ENCODE measurements at regions not wholly inside any gene's neighbourhood (a gene's known extent, or its start where the extent isn't known, plus 50 kb on each side); places are given as distances from the start of the nearest gene placed in this dataset.

DNA sequence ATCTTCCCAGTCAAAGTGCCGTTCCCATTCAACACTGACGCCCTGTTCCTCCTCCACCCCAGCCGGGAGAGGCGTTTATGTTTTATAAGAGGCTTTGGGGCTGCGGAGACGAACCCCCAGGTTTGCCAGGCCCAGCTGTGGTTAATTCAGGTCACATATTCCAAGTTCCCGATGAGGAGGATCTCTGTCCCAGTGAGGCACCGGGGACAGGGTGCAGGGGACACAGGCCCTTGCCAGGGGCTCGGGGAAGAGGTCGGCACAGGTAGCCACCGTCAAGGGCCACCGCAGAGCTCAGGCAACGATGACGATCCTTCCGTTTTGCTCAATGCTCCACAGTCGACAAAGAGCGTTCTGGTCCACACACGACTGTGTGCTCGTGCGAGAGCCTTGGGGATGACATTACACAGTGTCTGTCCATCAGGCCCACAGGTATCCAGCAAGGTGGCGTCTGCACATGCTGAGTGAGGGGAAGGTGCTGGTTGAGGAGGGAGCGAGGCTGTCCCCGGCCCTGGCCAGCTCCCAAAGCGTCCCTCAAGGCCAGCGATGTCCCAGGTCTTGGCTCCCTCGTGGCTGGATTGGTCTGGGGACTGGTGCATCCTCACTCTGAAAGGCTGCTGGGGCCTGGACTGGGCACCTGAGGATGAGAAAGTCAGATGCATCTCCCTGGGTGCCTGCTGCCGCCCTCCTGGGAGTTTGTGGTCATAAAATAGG is 189.2 kb upstream of the C14orf180 start:
- no peak for DNase-seq
- no peaks in the 10 kb centered on the region for H3K27me3 ChIP-seq
- peaks cover 0 to 6% of the 10 kb centered on the region in 2 donors for H3K4me1 ChIP-seq
- no peaks in the 10 kb centered on the region for H3K36me3 ChIP-seq
- TF ChIP-seq POLR2A (IDR thresholded peaks at IDR 0.05) = no peak
- TF ChIP-seq, protein P1, sequence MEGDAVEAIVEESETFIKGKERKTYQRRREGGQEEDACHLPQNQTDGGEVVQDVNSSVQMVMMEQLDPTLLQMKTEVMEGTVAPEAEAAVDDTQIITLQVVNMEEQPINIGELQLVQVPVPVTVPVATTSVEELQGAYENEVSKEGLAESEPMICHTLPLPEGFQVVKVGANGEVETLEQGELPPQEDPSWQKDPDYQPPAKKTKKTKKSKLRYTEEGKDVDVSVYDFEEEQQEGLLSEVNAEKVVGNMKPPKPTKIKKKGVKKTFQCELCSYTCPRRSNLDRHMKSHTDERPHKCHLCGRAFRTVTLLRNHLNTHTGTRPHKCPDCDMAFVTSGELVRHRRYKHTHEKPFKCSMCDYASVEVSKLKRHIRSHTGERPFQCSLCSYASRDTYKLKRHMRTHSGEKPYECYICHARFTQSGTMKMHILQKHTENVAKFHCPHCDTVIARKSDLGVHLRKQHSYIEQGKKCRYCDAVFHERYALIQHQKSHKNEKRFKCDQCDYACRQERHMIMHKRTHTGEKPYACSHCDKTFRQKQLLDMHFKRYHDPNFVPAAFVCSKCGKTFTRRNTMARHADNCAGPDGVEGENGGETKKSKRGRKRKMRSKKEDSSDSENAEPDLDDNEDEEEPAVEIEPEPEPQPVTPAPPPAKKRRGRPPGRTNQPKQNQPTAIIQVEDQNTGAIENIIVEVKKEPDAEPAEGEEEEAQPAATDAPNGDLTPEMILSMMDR (IDR thresholded peaks at IDR 0.05) = no peak
- H3K4me3 ChIP-seq (replicated peaks in 1 of 3) = no peak overlapping the region
- WGBS, 2 donors = 93% methylated on average over 21 to 24 of the region's 27 CpGs
- H3K9me3 ChIP-seq = no peaks in the 10 kb centered on the region
- no peak overlapping the region for H3K27ac ChIP-seq
- intact Hi-C loops (cut with DNase I) = no loop called here

DNA sequence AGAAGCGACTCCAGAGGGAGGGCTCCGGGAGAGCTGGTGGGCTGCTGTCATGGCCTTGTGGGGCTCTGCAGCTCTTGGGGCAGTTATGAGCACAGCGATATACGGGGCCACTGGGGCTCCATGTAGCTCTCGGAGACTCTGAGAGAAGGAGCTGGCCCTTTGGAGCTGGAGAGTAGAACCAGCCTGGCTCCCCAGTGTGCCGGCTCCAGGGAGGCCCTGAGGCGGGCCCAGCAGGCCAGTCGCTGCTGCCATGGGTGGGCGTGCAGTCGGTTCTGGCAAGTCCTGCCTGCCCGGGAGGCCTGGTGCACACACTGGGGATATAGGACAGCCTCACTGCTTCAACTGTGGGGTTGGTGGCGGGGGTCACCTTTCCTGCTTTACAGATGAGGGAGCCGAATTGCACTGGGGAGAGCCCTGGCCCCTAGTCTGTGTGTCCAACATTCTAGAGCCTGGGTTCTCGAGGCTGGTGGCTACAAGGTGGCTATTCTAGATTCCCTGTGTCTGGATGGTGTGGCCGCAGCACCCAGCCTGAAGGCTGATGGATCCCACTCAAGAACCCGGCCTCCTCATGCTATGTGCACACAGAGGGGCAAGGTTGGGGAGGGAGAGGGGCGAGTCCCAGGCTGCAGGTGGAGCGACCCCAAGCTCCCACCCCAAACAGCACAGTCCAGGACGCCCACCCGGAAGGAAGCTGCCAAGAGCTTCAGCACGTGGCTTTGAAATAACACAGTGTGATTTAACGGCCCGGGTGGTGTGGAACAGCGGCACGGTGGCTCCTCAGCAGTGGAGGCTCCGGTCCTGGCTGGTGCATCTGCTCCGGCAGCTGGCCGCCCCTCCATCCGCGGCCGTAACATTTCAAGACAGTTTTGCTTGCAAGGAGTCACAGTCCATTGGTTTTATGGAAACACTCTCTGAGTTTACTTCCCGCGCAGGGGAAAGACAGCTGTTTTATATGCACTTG is 188.3 kb upstream of the C14orf180 start:
- DNase-seq = no peak
- Histone ChIP-seq H3K4me3 (replicated peaks in 1 of 3) (no peak overlapping the region), H3K9me3 (no peaks in the 10 kb centered on the region), H3K4me1 (peaks cover 0 to 6% of the 10 kb centered on the region in 2 donors), H3K27ac (no peak overlapping the region), H3K27me3 (no peaks in the 10 kb centered on the region), H3K36me3 (no peaks in the 10 kb centered on the region)
- WGBS, 2 donors = 68 to 74% methylated on average over 17 to 23 of the region's 33 CpGs
- intact Hi-C loops (cut with DNase I) = no loop called here
- TF ChIP-seq POLR2A (IDR thresholded peaks at IDR 0.05) = no peak
- TF ChIP-seq, protein P1 (IDR thresholded peaks at IDR 0.05) = no peak

DNA sequence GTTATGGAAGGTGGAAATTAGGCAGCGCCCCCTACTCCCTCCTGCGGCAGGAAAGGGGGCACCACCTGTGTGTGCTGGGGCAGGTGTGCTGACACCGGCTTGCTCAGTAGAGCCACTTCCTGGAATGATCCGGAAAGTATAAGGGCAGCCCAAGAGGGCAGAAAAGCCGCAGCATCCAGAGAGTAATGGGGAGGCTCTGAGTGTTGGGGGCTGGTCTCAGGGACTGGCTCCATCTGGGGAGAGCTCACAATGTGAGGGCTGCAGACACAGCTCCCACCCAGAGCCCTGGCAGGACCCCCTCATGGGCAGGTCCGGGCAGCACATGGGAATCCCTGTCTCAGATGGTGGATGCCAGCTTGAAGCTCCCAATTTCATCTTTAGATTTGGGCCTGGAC is 187.6 kb upstream of the C14orf180 start:
- TF ChIP-seq, protein P1 (IDR thresholded peaks at IDR 0.05) = no peak
- TF ChIP-seq POLR2A (IDR thresholded peaks at IDR 0.05) = no peak
- Histone ChIP-seq H3K4me1 (peaks cover 0 to 6% of the 10 kb centered on the region in 2 donors), H3K27me3 (no peaks in the 10 kb centered on the region), H3K9me3 (no peaks in the 10 kb centered on the region), H3K36me3 (no peaks in the 10 kb centered on the region), H3K27ac (no peak overlapping the region), H3K4me3 (replicated peaks in 1 of 3) (no peak overlapping the region)
- intact Hi-C loops (cut with DNase I) = no loop called here
- 33 to 65% methylated on average over 3 to 6 of the region's 6 CpGs for WGBS, 2 donors
- no peak for DNase-seq

DNA sequence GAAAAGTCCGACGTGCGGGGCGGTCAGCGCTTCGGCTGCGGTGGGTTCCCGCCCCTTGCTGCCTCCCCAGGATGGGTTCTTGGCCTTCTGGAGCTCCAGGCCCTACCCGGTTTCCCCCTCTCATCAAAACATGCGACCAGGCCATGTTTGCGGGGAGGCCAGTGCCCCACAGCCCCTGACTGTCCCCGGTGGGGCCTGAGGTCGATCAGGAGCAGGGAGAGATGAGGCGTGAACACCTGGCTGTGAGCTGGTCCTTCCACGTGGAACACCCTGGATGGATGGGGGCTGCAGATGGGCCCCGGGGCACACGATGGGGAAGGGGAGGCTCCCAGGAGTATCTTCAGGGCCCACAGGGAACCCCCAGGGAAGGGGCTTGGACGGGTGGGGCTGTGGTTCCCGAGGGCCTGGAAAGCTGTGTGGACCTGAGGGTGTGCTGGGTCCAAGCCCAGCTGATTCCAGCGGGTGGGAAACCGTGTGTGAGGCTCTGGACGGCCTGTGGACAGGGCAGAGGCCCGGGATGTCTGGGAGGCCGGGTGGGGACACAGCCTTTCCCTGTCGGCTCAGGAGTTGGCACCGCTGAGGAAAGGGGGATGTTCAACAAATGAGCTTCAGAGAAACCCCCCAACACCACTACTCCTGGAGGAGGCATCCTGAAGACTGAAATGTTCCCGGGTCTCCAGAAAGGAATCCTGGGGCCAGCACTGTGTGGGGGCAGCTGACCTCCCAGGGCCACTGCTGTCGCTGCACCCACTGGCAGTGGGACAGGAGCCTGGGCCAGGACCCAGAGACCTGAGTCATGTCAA is 187.0 kb upstream of the C14orf180 start:
- H3K9me3 ChIP-seq = no peaks in the 10 kb centered on the region
- no peak overlapping the region for H3K27ac ChIP-seq
- 92% methylated on average over 24 of the region's 28 CpGs for WGBS, 2 donors
- H3K4me3 ChIP-seq (replicated peaks in 1 of 3) = no peak overlapping the region
- TF ChIP-seq, protein P1 (IDR thresholded peaks at IDR 0.05) = no peak
- TF ChIP-seq POLR2A (IDR thresholded peaks at IDR 0.05) = no peak
- DNase-seq = no peak
- no peaks in the 10 kb centered on the region for H3K36me3 ChIP-seq
- intact Hi-C loops (cut with DNase I) = no loop called here
- H3K4me1 ChIP-seq = peaks cover 0 to 6% of the 10 kb centered on the region in 2 donors
- H3K27me3 ChIP-seq = no peaks in the 10 kb centered on the region
